SK-N-DZ (cell line): ENCODE measurements at regions not wholly inside any gene's neighbourhood (a gene's known extent, or its start where the extent isn't known, plus 50 kb on each side); places are given as distances from the start of the nearest gene placed in this dataset.
"Not testable (repeated sequence)": the region's sequence is repeated elsewhere in the genome, so short reads cannot be mapped to it uniquely, and the experiment has no call there.

ENCODE experiments used
- DNase-seq: peaks from one replicate; pipeline ENCODE4 v3.0.0-alpha.2; 2015; ENCODE audit warnings: low spot score

DNA sequence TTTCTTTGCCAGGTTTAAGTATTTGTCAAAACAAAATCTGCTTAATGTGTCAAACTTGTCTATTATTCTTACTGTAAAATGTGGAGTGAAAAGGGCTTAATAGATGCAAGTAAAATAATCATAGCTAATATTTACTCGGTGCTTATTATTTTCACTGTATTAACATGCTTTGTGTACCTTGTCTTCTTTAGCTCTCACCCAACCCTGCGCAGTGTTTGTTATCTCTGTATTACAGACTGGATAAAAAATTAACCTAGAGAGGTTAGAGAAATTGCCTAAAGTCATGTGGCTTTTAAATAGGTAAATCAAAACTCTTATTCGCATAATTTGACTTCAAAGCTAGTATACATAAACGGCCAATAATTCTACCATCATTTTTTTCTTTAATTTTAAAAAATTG is 1864.8 kb downstream of the MAT2B start:
- DNase-seq, result no peak

DNA sequence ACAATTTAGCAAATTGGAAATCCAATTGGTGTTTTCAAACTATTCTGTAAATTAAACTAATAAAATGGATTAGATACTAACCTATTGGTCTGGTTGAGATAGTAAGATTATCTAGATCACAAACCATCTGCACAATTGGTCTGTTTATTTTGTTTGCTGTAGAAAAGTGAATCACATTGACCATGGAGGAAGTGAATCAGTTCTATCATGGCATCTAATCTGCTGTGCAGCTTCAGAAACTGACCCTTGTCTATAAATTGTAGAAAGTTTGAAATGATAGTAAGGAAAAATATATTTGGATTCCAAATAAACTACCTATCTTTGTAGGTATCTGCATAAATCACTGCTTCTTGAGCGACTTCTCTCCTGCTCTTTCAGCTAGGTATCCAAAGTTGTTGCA is 1865.4 kb downstream of the MAT2B start:
- DNase-seq, result no peak

DNA sequence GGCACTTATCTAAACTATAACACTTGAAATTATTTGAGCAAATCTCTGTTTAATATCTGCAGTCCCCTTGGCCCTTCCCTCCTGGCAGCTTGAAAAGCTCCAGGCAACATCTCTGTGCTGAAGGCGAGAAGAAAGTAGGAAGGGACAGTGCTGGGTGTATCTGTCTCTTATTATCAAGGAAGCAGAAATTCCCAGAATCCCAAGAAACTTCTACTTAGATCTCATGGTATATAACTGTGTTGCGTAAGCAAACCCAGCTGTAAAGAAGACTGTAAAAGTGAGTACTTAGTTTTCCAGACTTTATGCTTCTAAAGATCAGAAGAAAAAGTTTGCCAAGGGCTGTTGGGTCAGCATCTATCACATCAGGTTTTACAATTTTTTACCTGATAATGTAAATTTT is 1869.8 kb downstream of the MAT2B start:
- no peak for DNase-seq

GRCh38 chr5:165393839-165394238 is 1888.4 kb downstream of the MAT2B start:
- no peak for DNase-seq

DNA sequence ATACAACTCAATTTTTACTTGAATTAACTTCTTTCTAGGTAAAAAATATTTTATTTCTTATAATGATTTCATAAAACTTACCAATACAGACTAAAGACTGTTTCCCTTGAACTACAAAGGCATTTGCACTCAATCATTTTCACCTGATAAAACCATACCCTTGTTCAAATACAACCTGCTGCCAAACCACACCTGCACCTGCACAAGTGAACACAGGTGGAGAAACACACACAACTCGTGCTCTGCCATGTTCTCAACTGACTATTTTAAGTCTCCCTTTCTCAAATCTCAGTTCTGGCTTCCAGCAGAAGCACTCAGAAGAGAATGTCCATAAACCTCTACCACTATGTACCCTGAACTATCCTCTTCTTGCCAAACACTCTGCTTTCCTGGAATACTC is 1892.1 kb downstream of the MAT2B start:
- DNase-seq, result no peak

DNA sequence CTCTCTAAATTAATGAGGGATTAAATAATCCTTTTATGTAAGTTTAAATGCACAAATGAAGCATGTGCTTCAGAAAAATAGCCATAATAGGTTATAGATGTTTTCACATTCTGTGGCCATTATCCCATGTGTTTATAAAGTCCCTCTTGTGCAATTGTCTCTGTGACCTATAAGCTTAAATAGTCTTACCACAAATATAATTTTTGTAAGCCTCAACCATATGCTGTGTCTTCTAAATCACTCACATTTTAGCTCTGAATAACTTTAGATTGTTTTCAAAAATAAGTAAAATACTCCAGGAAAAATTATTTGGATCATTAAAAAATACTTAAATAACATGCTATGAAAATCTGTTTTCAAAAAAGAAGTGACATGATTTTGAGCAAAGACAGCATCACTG is 1894.7 kb downstream of the MAT2B start:
- DNase-seq, result no peak

DNA sequence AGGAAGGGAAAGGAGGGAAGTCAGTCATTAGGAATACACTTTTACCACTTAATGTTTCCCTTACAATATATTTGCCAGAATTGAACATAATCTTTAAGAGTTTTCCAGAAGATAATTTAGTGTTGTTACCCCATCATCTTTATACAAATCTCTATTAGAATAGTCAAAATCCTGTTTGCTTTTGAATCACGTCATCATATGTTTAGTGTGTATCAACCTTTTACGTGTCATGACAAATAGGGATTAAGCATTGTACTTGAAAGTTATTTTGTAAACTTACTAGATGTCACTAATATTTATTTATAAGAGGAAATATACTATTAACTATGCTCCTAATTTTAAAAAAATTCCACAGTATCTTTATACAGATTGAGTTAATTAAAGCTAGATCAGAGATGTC is 1899.5 kb downstream of the MAT2B start:
- no peak for DNase-seq

DNA sequence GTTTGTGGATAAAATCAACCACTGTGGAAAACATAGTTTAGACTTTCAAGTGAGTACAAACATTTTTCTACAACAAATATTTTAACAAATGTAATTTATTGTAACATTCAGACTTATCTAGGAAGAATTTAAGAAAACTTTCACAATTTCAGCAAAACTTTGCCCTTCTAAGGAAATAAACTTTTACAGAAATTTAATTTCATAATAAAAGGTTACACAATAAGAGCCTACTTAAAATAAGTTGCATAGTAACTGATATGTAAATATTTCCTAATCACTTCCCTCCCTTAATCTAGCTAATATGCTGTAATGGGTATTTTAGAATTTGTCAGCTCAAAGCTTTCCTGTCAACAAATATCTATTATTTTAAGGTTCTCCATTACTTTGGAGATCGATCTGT is 1899.9 kb downstream of the MAT2B start:
- DNase-seq, result no peak

DNA sequence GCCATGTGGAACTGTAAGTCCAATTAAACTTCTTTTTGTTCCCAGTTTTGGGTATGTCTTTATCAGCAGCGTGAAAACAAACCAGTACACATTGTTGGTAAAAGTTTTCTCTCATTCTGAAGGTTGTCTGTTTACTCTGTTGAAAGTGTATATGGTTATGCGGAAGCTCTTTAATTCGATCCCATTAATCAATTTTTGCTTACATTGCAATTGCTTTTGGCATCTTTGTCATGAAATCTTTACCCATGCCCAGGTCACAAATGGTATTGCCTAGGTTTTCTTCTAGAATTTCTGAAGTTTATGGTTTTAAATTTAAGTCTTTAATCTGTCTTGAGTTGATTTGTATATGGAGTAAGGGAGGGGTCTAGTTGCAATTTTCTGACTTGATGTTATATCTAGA is 1901.9 kb downstream of the MAT2B start:
- DNase-seq, result no peak

GRCh38 chr5:165410476-165410875 is 1905.1 kb downstream of the MAT2B start:
- DNase-seq, result no peak

DNA sequence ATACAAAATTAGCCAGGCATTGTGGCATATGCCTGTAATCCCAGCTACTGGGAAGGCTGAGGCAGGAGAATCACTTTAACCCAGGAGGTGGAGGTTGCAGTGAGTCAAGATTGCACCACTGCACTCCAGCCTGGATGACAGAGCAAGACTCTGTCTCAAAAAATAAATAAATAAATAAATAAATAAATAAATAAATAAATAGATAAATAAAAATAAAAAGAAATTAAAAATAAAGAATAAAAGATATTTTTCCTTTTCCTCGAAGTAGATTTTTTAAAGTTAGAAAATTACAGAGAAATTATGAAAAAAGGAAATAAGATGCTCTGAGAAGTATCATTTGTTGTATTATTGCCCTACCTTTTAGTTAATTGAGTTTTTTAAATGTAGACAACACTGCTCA is 1906.1 kb downstream of the MAT2B start:
- DNase-seq, result not testable (repeated sequence)

- no peak for DNase-seq
These were observed 1915.1 kb downstream of the MAT2B start for GRCh38 chr5:165420493-165420892.

- no peak for DNase-seq
These were observed 1918.4 kb downstream of the MAT2B start for GRCh38 chr5:165423697-165424299.

DNA sequence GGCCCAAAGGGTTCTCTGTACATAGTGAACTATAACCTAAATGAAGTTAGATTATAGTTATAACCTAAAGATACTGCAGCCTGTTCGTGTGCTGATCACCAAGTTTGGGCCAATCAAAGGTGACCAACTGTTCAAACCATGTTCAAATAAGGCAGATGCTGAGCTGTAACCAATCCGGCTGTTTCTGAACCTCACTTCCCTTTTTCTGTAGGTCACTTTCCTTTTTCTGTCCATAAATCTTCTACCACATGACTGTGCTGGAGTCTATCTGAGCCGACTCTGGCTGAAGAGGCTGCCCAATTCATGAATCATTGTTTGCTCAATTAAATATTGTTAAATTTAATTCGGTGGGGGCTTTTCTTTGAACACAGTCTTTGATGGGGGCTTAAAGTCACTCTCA is 1920.2 kb downstream of the MAT2B start:
- DNase-seq, result no peak

DNA sequence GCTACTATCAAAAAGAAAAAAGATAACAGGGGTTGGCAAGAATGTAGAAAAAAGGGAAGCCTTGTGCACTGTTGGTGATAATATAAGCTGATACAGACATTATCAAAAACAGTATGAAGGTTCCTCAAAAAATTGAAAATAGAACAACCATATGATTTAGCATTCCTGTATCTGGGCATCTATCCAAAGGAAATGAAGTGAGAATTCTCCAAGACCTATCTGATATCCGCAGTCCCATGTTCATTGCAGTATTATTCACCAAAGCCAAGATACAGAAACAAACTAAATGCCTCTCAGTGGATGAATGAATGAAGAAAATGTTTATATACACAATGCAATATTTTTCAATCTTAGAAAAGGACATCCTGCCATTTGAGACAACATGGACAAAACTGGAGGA is 1943.3 kb downstream of the MAT2B start:
- no peak for DNase-seq

GRCh38 chr5:165457859-165458481 is 1952.6 kb downstream of the MAT2B start:
- DNase-seq, result peak; percentile 53

DNA sequence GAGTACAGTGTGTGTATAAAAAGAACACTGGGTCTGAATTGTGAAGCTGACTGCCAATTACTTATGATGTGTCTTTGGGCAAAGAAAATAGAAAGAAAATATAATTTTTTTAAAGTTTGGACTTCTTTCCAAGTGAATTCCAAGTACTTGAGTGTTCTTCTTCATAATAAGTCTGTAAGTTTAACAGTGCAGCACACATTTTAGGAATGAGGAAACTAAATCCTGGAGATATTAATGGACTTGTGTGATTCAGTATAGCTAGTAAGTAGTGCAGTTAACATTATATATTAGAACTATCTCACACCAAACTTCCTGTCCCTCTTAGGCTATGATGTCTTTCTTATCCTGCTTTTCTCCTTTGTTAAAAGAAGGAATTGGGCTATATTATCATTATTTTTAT is 1953.8 kb downstream of the MAT2B start:
- DNase-seq, result no peak

GRCh38 chr5:165460911-165461310 is 1955.5 kb downstream of the MAT2B start:
- no peak for DNase-seq

DNA sequence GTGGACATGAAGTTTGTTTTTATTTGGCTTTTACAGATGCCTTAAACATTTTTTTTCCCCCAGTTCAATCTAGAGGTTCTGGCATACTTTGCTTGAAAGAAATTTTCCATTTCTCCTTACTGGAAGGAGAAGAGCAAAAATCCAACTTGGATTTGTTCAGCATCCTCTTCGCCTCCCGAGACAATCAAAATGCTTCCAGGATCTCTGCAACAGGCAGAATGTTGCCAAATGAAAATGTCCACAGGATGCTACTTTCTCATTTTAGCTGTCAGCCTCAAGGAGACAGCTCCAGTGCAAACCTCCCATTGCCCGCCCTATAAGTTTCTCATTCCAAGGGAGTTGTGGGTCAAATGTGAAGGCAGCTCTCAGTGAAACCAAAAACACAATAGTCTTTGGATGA is 1972.1 kb downstream of the MAT2B start:
- DNase-seq, result no peak

DNA sequence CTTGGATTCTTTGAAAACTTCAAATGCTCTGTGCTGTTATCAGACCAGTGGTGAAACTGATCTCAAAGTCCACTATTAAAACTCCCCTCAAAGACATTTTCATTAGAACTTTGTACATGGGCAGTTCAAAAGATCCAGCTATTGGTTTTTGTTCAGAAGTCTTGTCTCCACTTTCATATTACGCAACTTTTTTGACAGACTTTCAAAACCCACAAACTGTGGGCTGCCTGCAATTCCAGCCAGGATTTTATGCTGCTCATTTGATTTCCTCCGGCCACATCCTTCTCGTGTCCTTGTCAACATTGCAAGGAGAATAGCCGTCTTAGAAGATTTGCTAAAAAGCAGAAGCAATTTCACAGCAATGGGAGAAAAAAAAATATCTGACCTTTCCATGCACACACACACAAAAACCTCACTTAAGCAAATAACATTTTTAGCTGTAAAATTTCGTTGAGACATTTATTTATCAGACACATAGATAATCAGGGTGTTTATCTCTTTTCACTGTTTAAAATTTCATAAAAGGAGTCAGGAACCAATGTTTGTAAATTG is 1990.5 kb downstream of the MAT2B start:
- DNase-seq, result no peak

GRCh38 chr5:165497707-165498106 is 1992.3 kb downstream of the MAT2B start:
- peak; percentile 12 for DNase-seq

DNA sequence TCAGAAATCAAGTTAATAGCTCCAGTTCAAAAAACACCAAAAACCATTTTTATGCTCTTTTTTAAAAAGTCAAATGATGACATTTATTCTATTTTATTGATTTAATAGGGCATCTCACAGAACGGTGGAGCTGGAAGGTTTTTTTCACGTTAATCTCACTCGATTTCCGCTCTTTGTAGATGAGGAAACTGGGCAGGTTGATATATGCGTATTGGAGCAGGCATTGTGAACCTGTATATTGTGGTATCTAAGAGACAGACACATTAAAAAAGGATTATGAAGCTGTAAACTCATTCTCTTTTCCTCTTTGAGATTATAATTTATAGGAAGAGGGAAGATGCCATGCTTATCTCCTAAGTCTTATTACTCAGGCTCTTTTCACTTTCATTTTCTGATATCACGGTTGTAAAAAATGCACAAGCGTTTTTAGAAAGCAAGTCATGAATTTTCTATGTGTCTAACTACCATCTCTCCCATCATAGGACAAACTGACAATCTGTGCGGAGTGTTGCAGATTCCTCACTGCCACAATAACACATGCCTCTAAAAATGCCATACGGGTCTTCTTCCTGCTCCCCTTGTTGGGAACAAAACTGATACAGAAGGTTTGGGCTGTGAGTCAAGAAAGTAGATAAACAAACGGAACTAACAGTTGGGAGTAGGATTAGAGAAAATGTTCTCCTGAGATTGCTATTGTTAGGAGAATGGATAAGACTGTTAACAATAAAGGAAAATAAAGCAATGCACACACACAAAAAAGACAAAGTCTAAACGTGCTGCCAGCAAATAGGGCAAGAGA is 1997.7 kb downstream of the MAT2B start:
- DNase-seq, result no peak

DNA sequence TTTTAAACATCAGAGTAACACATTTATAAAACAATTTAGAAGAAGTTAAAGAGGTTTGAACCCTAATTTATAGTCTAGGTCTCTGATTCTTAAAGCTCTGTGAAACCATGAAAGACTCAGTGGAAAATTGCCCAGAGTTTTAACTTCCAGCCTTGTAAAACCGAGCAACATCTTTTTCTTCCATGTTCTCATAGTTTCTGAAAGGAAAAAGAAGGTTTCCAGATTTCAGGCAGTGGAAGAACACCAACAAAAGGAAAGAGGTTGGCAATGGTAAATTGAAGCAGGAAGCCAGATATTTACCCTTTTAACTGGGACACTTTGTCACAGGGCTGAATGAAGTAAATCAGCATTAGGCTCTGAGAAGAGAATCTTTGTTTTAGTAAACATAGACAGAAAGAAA is 1999.3 kb downstream of the MAT2B start:
- no peak for DNase-seq
